GM12873 (cell line): ENCODE measurements at regions not wholly inside any gene's neighbourhood (a gene's known extent, or its start where the extent isn't known, plus 50 kb on each side); places are given as distances from the start of the nearest gene placed in this dataset.

ENCODE experiments used
- CTCF ChIP-seq: IDR thresholded peaks from 2 replicates; pipeline ENCODE4 v1.5.1; 2012; ENCODE audit warnings: low read depth, mild to moderate bottlenecking, moderate library complexity, low read length, control low read depth; ENCODE audit not compliant: insufficient read depth; ENCODE audit errors: missing control alignments

- TF ChIP-seq CTCF: no peak
Observed at GRCh38 chr6:112883095-112883494, 536.0 kb downstream of the RFPL4B start.

- TF ChIP-seq CTCF: no peak
Observed at GRCh38 chr6:112886415-112886814, 539.3 kb downstream of the RFPL4B start.

GRCh38 chr6:112899541-112899940 lies 552.4 kb downstream of the RFPL4B start:
- TF ChIP-seq CTCF: no peak

GRCh38 chr6:112903361-112903760 lies 556.2 kb downstream of the RFPL4B start:
- no peak for TF ChIP-seq CTCF

GRCh38 chr6:112906726-112907125 lies 559.6 kb downstream of the RFPL4B start:
- TF ChIP-seq CTCF: no peak

- TF ChIP-seq CTCF: no peak
Observed at GRCh38 chr6:112909781-112910180, 562.7 kb downstream of the RFPL4B start.

GRCh38 chr6:112910256-112910655 lies 563.1 kb downstream of the RFPL4B start:
- TF ChIP-seq CTCF: no peak
